ENCODE measurements at regions not wholly inside any gene's neighbourhood (a gene's known extent, or its start where the extent isn't known, plus 50 kb on each side); places are given as distances from the start of the nearest gene placed in this dataset.

- no peak for DNase-seq
Measured at GRCh38 chr12:93043877-93044209, 114.7 kb upstream of the EEA1 start.

GRCh38 chr12:93047118-93047517, 118.0 kb upstream of the EEA1 start:
- no peak for DNase-seq

GRCh38 chr12:93048656-93049055, 119.6 kb upstream of the EEA1 start:
- no peak for DNase-seq

GRCh38 chr12:93050026-93050747, 121.1 kb upstream of the EEA1 start:
- DNase-seq = no peak

GRCh38 chr12:93050748-93051081, 121.6 kb upstream of the EEA1 start:
- no peak for DNase-seq

- no peak for DNase-seq
Measured at GRCh38 chr12:93054021-93054420, 124.9 kb upstream of the EEA1 start.

GRCh38 chr12:93055221-93055620, 126.1 kb upstream of the EEA1 start:
- no peak for DNase-seq

- no peak for DNase-seq
Measured at GRCh38 chr12:93056971-93057535, 128.0 kb upstream of the EEA1 start.

GRCh38 chr12:93058280-93058679, 129.2 kb upstream of the EEA1 start:
- DNase-seq = no peak

GRCh38 chr12:93059288-93059687, 130.2 kb upstream of the EEA1 start:
- DNase-seq = no peak

GRCh38 chr12:93059925-93060665, 131.0 kb upstream of the EEA1 start:
- no peak for DNase-seq

- DNase-seq = no peak
Measured at GRCh38 chr12:93060666-93061472, 131.8 kb upstream of the EEA1 start.

- DNase-seq = no peak
Measured at GRCh38 chr12:93061473-93062419, 132.7 kb upstream of the EEA1 start.

- DNase-seq = no peak
Measured at GRCh38 chr12:93065896-93066295, 136.8 kb upstream of the EEA1 start.

- DNase-seq = no peak
Measured at GRCh38 chr12:93072340-93072739, 143.2 kb upstream of the EEA1 start.

GRCh38 chr12:93073324-93073723, 144.2 kb upstream of the EEA1 start:
- DNase-seq = no peak

- no peak for DNase-seq
Measured at GRCh38 chr12:93078059-93078458, 149.0 kb upstream of the EEA1 start.

- no peak for DNase-seq
Measured at GRCh38 chr12:93078577-93078976, 149.5 kb upstream of the EEA1 start.

- DNase-seq = no peak
Measured at GRCh38 chr12:93079271-93079670, 150.2 kb upstream of the EEA1 start.

GRCh38 chr12:93079976-93080375, 150.9 kb upstream of the EEA1 start:
- no peak for DNase-seq

- DNase-seq = no peak
Measured at GRCh38 chr12:93080452-93080851, 151.4 kb upstream of the EEA1 start.

GRCh38 chr12:93080994-93081809, 152.1 kb upstream of the EEA1 start:
- no peak for DNase-seq

Measured in activated effector memory CD4-positive, alpha-beta T cell treated with Interleukin-2 at 50 U/mL for 16 hours (primary cell).